ENCODE measurements at regions not wholly inside any gene's neighbourhood (a gene's known extent, or its start where the extent isn't known, plus 50 kb on each side); places are given as distances from the start of the nearest gene placed in this dataset.
A peak's percentile ranks its signal among the peaks of the same experiment; 100 is the strongest.

- Histone ChIP-seq H3K4me3 (ENCODE audit: low read length in 3 of 3) (no peak overlapping the region), H3K27ac (ENCODE audit: low read depth in 2 of 2, low read length in 2 of 2) (no peak overlapping the region), H3K9ac (ENCODE audit: low read length in 3 of 3) (no peak overlapping the region), H3K4me1 (ENCODE audit: control insufficient read depth in 2 of 3, insufficient read depth in 2 of 3, low read depth in 1 of 3, low read length in 3 of 3) (no peaks in the 10 kb centered on the region), H3K36me3 (ENCODE audit: control insufficient read depth in 2 of 3, insufficient read depth in 3 of 3, low read length in 3 of 3) (no peaks in the 10 kb centered on the region), H3K27me3 (ENCODE audit: control insufficient read depth, insufficient read depth, low read length) (no peaks in the 10 kb centered on the region), H3K9me3 (ENCODE audit: control insufficient read depth in 2 of 3, insufficient read depth in 1 of 3, low read length in 3 of 3) (no peaks in the 10 kb centered on the region)
- intact Hi-C loops (cut with DNase I), result no loop called here
- FAIRE-seq (no peak), DNase-seq (peak in 1 of 5 donors; percentile 18)
- TF ChIP-seq CTCF (IDR thresholded peaks at IDR 0.05; ENCODE audit: borderline replicate concordance, extremely low read depth, insufficient read depth), result no peak
These were observed 102.4 kb upstream of the SOX1 start for GRCh38 chr13:111964411-111965035.

GRCh38 chr13:111965466-111966214, 101.3 kb upstream of the SOX1 start:
- H3K9me3 ChIP-seq (ENCODE audit: control insufficient read depth in 2 of 3, insufficient read depth in 1 of 3, low read length in 3 of 3), result no peaks in the 10 kb centered on the region
- H3K27ac ChIP-seq (ENCODE audit: low read depth in 2 of 2, low read length in 2 of 2), result no peak overlapping the region
- no peak overlapping the region for H3K4me3 ChIP-seq (ENCODE audit: low read length in 3 of 3)
- FAIRE-seq, result no peak
- no peak for TF ChIP-seq CTCF (IDR thresholded peaks at IDR 0.05; ENCODE audit: borderline replicate concordance, extremely low read depth, insufficient read depth)
- H3K9ac ChIP-seq (ENCODE audit: low read length in 3 of 3), result no peak overlapping the region
- no peaks in the 10 kb centered on the region for H3K36me3 ChIP-seq (ENCODE audit: control insufficient read depth in 2 of 3, insufficient read depth in 3 of 3, low read length in 3 of 3)
- no peaks in the 10 kb centered on the region for H3K27me3 ChIP-seq (ENCODE audit: control insufficient read depth, insufficient read depth, low read length)
- no peaks in the 10 kb centered on the region for H3K4me1 ChIP-seq (ENCODE audit: control insufficient read depth in 2 of 3, insufficient read depth in 2 of 3, low read depth in 1 of 3, low read length in 3 of 3)
- no peak for DNase-seq
- intact Hi-C loops (cut with DNase I), result no loop called here

GRCh38 chr13:111966933-111967332, 100.0 kb upstream of the SOX1 start:
- Histone ChIP-seq H3K36me3 (ENCODE audit: control insufficient read depth in 2 of 3, insufficient read depth in 3 of 3, low read length in 3 of 3) (no peaks in the 10 kb centered on the region), H3K9ac (ENCODE audit: low read length in 3 of 3) (no peak overlapping the region), H3K4me1 (ENCODE audit: control insufficient read depth in 2 of 3, insufficient read depth in 2 of 3, low read depth in 1 of 3, low read length in 3 of 3) (no peaks in the 10 kb centered on the region), H3K4me3 (ENCODE audit: low read length in 3 of 3) (no peak overlapping the region), H3K27ac (ENCODE audit: low read depth in 2 of 2, low read length in 2 of 2) (no peak overlapping the region), H3K27me3 (ENCODE audit: control insufficient read depth, insufficient read depth, low read length) (peaks cover 2% of the 10 kb centered on the region), H3K9me3 (ENCODE audit: control insufficient read depth in 2 of 3, insufficient read depth in 1 of 3, low read length in 3 of 3) (no peaks in the 10 kb centered on the region)
- DNase-seq, result no peak
- intact Hi-C loops (cut with DNase I), result no loop called here
- FAIRE-seq, result no peak
- TF ChIP-seq CTCF (IDR thresholded peaks at IDR 0.05; ENCODE audit: borderline replicate concordance, extremely low read depth, insufficient read depth), result no peak

All from kidney (tissue), 13 donors.